DMS53 treated with DMSO at 0.1 percent for 48 hours (cell line): ENCODE measurements at regions not wholly inside any gene's neighbourhood (a gene's known extent, or its start where the extent isn't known, plus 50 kb on each side); places are given as distances from the start of the nearest gene placed in this dataset.

Source experiments
- DNase-seq: peaks from one replicate; lab custom pipeline; 2025; ENCODE audit not compliant: unreplicated experiment; lab: John Stamatoyannopoulos, UW

- DNase-seq = no peak
Measured at GRCh38 chr14:101362529-101363260, 198.6 kb upstream of the DIO3 start.

GRCh38 chr14:101363261-101363555, 198.1 kb upstream of the DIO3 start:
- no peak for DNase-seq

- DNase-seq = no peak
Measured at GRCh38 chr14:101363880-101364391, 197.4 kb upstream of the DIO3 start.

GRCh38 chr14:101364503-101365328, 196.6 kb upstream of the DIO3 start:
- no peak for DNase-seq

GRCh38 chr14:101365329-101366158, 195.8 kb upstream of the DIO3 start:
- DNase-seq = no peak

GRCh38 chr14:101367421-101368261, 193.7 kb upstream of the DIO3 start:
- no peak for DNase-seq

- DNase-seq = no peak
Measured at GRCh38 chr14:101368629-101369028, 192.7 kb upstream of the DIO3 start.

GRCh38 chr14:101369194-101369915, 191.9 kb upstream of the DIO3 start:
- no peak for DNase-seq

GRCh38 chr14:101369916-101370592, 191.2 kb upstream of the DIO3 start:
- DNase-seq = no peak

- DNase-seq = no peak
Measured at GRCh38 chr14:101370593-101371569, 190.4 kb upstream of the DIO3 start.

GRCh38 chr14:101371799-101372793, 189.2 kb upstream of the DIO3 start:
- no peak for DNase-seq

- no peak for DNase-seq
Measured at GRCh38 chr14:101372894-101373620, 188.2 kb upstream of the DIO3 start.

- DNase-seq = no peak
Measured at GRCh38 chr14:101373690-101374295, 187.5 kb upstream of the DIO3 start.

GRCh38 chr14:101374373-101375338, 186.6 kb upstream of the DIO3 start:
- no peak for DNase-seq

GRCh38 chr14:101377069-101377468, 184.2 kb upstream of the DIO3 start:
- no peak for DNase-seq
